Upper lobe of left lung (tissue), 6 donors: ENCODE measurements at regions not wholly inside any gene's neighbourhood (a gene's known extent, or its start where the extent isn't known, plus 50 kb on each side); places are given as distances from the start of the nearest gene placed in this dataset.
A peak's percentile ranks its signal among the peaks of the same experiment; 100 is the strongest.

Experiments
- ATAC-seq, 2 donors: fragments of 200-7000 bp; cut with Tn5 transposase; one replicate each; pipeline ENCODE4 v1.9.1; 2022; ENCODE audit warnings: mild to moderate bottlenecking in 2 of 2, moderate library complexity in 2 of 2; ENCODE audit not compliant: low FRiP score in 2 of 2
- DNase-seq, 2 donors: peaks; one replicate each; pipeline ENCODE4 v3.0.0-alpha.2; 2019 to 2020
- H3K27ac ChIP-seq, 4 donors: fragments of 200-600 bp; sonication (generic); one replicate each; pipeline ENCODE4 v1.5.1; 2016 to 2019
- H3K27me3 ChIP-seq, 4 donors: fragments of 200-600 bp; sonication (generic); one replicate each; pipeline ENCODE4 v1.5.1; 2017 to 2019
- H3K36me3 ChIP-seq, 4 donors: fragments of 200-600 bp; sonication (generic); one replicate each; pipeline ENCODE4 v1.5.1; 2016 to 2019
- H3K4me1 ChIP-seq, 4 donors: fragments of 200-600 bp; sonication (generic); one replicate each; pipeline ENCODE4 v1.5.1; 2018 to 2019
- H3K4me3 ChIP-seq, 4 donors: fragments of 200-600 bp; sonication (generic); one replicate each; pipeline ENCODE4 v1.5.1; 2017 to 2019; ENCODE audit warnings: mild to moderate bottlenecking in 2 of 4, moderate library complexity in 1 of 4
- H3K9me3 ChIP-seq, 4 donors: fragments of 200-600 bp; sonication (generic); one replicate each; pipeline ENCODE4 v1.5.1; 2018 to 2019
- EP300 ChIP-seq, 4 donors: sonication (generic); formaldehyde crosslinking; IDR thresholded peaks; one replicate each; pipeline ENCODE4 v1.5.1; 2017; ENCODE audit warnings: antibody characterized with exemption in 4 of 4, control low read depth in 2 of 4
- POLR2A ChIP-seq, 4 donors: fragments of 450-650 bp; IDR thresholded peaks; one replicate each; pipeline ENCODE4 v1.5.1; 2016 to 2017; ENCODE audit warnings: antibody characterized with exemption in 4 of 4, mild to moderate bottlenecking in 2 of 4
- POLR2AphosphoS5 ChIP-seq, 2 donors: sonication (generic); formaldehyde crosslinking; IDR thresholded peaks; one replicate each; pipeline ENCODE4 v1.5.1; 2017; ENCODE audit warnings: antibody characterized with exemption in 2 of 2
- WGBS, 2 donors: methylation state at CpG; one replicate each; pipeline ENCODE4 v1.1.5; 2017 to 2018; 5-methylcytosine and 5-hydroxymethylcytosine counted together
- TF ChIP-seq, protein P1 (sequence below), 6 experiments: fragments of 450-650 bp in 4 of 6; fragments of 200-600 bp in 2 of 6; sonication (generic) in 2 of 6; IDR thresholded peaks; one replicate each; pipeline ENCODE4 v1.5.1; 2016 to 2019; ENCODE audit warnings: antibody characterized with exemption in 6 of 6
- donor health status: DM: no; HTN: no; CAD: no; lungs with moderate emphysema.
- donor health status: DM: no; HTN: yes; CAD: no; lungs with severe emphysema.

- Histone ChIP-seq H3K27ac (no peak overlapping the region), H3K36me3 (no peaks in the 10 kb centered on the region), H3K27me3 (no peaks in the 10 kb centered on the region), H3K4me1 (peaks cover 0 to 3% (median 0%) of the 10 kb centered on the region in 4 donors), H3K4me3 (no peak overlapping the region), H3K9me3 (no peaks in the 10 kb centered on the region)
- ATAC-seq (peak in 1 of 2 donors; percentile 42), DNase-seq (no peak)
- TF ChIP-seq POLR2A (IDR thresholded peaks at IDR 0.05) (no peak), POLR2AphosphoS5 (IDR thresholded peaks at IDR 0.05) (no peak), EP300 (IDR thresholded peaks at IDR 0.05) (no peak)
- TF ChIP-seq, protein P1, sequence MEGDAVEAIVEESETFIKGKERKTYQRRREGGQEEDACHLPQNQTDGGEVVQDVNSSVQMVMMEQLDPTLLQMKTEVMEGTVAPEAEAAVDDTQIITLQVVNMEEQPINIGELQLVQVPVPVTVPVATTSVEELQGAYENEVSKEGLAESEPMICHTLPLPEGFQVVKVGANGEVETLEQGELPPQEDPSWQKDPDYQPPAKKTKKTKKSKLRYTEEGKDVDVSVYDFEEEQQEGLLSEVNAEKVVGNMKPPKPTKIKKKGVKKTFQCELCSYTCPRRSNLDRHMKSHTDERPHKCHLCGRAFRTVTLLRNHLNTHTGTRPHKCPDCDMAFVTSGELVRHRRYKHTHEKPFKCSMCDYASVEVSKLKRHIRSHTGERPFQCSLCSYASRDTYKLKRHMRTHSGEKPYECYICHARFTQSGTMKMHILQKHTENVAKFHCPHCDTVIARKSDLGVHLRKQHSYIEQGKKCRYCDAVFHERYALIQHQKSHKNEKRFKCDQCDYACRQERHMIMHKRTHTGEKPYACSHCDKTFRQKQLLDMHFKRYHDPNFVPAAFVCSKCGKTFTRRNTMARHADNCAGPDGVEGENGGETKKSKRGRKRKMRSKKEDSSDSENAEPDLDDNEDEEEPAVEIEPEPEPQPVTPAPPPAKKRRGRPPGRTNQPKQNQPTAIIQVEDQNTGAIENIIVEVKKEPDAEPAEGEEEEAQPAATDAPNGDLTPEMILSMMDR (IDR thresholded peaks at IDR 0.05) = no peak
Measured at GRCh38 chr1:78388275-78388674, 102.5 kb upstream of the PTGFR start.

- no peaks in the 10 kb centered on the region for H3K4me1 ChIP-seq
- 72 to 85% methylated on average over 2 of the region's 2 CpGs for WGBS, 2 donors
- no peak overlapping the region for H3K27ac ChIP-seq
- no peaks in the 10 kb centered on the region for H3K36me3 ChIP-seq
- ATAC-seq = no peak
- TF ChIP-seq, protein P1 (IDR thresholded peaks at IDR 0.05) = no peak
- TF ChIP-seq POLR2A (IDR thresholded peaks at IDR 0.05) = no peak
- TF ChIP-seq POLR2AphosphoS5 (IDR thresholded peaks at IDR 0.05) = no peak
- TF ChIP-seq EP300 (IDR thresholded peaks at IDR 0.05) = no peak
- DNase-seq = no peak
- no peak overlapping the region for H3K4me3 ChIP-seq
- no peaks in the 10 kb centered on the region for H3K27me3 ChIP-seq
- H3K9me3 ChIP-seq = no peaks in the 10 kb centered on the region
Measured at GRCh38 chr1:78401148-78401547, 89.6 kb upstream of the PTGFR start.

GRCh38 chr1:78408192-78408591 lies 82.6 kb upstream of the PTGFR start:
- TF ChIP-seq EP300 (IDR thresholded peaks at IDR 0.05) (no peak), POLR2AphosphoS5 (IDR thresholded peaks at IDR 0.05) (no peak), POLR2A (IDR thresholded peaks at IDR 0.05) (no peak)
- TF ChIP-seq, protein P1 (IDR thresholded peaks at IDR 0.05) = no peak
- no peaks in the 10 kb centered on the region for H3K36me3 ChIP-seq
- no peaks in the 10 kb centered on the region for H3K4me1 ChIP-seq
- 69 to 81% methylated on average over 1 of the region's 1 CpG for WGBS, 2 donors
- ATAC-seq = peak in 1 of 2 donors; percentile 56
- no peaks in the 10 kb centered on the region for H3K27me3 ChIP-seq
- H3K9me3 ChIP-seq = peaks cover 0 to 20% (median 9%) of the 10 kb centered on the region in 4 donors
- DNase-seq = no peak
- no peak overlapping the region for H3K4me3 ChIP-seq
- no peak overlapping the region for H3K27ac ChIP-seq

DNA sequence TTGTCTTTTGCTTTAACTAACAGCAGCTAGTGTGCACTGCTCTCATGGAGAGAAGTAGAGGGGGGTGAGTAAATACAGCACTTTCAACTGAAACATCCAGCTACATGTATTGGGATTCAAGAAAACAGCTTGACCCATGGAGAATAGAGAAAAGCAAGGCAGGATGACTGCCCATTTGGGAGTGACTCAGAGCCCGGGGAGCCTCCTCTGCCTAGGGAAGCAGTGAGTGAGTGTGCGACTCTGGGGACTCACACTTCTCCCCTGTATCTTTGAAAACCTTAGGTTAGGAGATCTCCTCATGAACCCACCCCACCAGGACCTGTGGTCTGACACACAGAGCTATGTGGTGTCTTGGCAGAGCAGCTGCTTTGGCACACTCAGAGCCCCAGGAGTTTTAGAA lies 82.0 kb upstream of the PTGFR start:
- peak in 1 of 2 donors; percentile 63 for ATAC-seq

GRCh38 chr1:78410643-78411042 lies 80.1 kb upstream of the PTGFR start:
- Histone ChIP-seq H3K4me1 (no peaks in the 10 kb centered on the region), H3K9me3 (peaks cover 0 to 20% (median 9%) of the 10 kb centered on the region in 4 donors), H3K27ac (no peak overlapping the region), H3K36me3 (no peaks in the 10 kb centered on the region), H3K4me3 (no peak overlapping the region), H3K27me3 (no peaks in the 10 kb centered on the region)
- DNase-seq = no peak
- WGBS, 2 donors = 86 to 90% methylated on average over 2 of the region's 2 CpGs
- no peak for ATAC-seq
- TF ChIP-seq POLR2AphosphoS5 (IDR thresholded peaks at IDR 0.05) (no peak), POLR2A (IDR thresholded peaks at IDR 0.05) (no peak), EP300 (IDR thresholded peaks at IDR 0.05) (no peak)
- TF ChIP-seq, protein P1 (IDR thresholded peaks at IDR 0.05) = no peak

More for the DNA sequence above, 82.0 kb upstream of the PTGFR start:
- no peaks in the 10 kb centered on the region for H3K36me3 ChIP-seq
- H3K9me3 ChIP-seq = peaks cover 0 to 20% (median 9%) of the 10 kb centered on the region in 4 donors
- no peak for TF ChIP-seq POLR2AphosphoS5 (IDR thresholded peaks at IDR 0.05)
- no peak for TF ChIP-seq POLR2A (IDR thresholded peaks at IDR 0.05)
- no peak for TF ChIP-seq EP300 (IDR thresholded peaks at IDR 0.05)
- TF ChIP-seq, protein P1 (IDR thresholded peaks at IDR 0.05) = no peak
- WGBS, 2 donors = 81 to 98% methylated on average over 2 of the region's 2 CpGs
- H3K4me1 ChIP-seq = no peaks in the 10 kb centered on the region
- H3K4me3 ChIP-seq = no peak overlapping the region
- H3K27me3 ChIP-seq = no peaks in the 10 kb centered on the region
- no peak for DNase-seq
- no peak overlapping the region for H3K27ac ChIP-seq
